ENCODE measurements at regions not wholly inside any gene's neighbourhood (a gene's known extent, or its start where the extent isn't known, plus 50 kb on each side); places are given as distances from the start of the nearest gene placed in this dataset.

DNA sequence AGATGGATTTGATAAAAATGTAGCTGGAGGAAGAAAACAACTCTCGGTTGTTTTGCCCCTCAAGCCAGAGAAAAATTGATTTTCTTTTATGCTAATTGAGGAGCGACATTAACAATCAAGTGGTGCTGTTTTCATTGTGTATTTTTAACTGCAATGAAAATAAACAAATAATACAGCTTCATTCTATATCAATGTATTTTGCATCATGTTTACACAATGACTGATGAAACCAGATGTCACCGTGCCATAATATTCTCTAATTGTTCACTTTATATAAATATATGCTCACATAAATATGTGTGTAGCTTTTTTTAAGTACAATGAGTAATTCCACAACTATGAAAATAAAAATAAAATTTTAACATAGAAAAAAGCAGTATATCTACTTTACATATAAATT is 139.0 kb upstream of the PRDM9 start:
- H3K27ac ChIP-seq, result no peak overlapping the region
- TF ChIP-seq ZFX (IDR thresholded peaks at IDR 0.05) (no peak), CTCF (conservative IDR thresholded peaks at IDR 0.05) (no peak)

GRCh38 chr5:23367874-23368273 is 139.5 kb upstream of the PRDM9 start:
- H3K27ac ChIP-seq, result no peak overlapping the region
- TF ChIP-seq CTCF (conservative IDR thresholded peaks at IDR 0.05) (no peak), ZFX (IDR thresholded peaks at IDR 0.05) (no peak)

DNA sequence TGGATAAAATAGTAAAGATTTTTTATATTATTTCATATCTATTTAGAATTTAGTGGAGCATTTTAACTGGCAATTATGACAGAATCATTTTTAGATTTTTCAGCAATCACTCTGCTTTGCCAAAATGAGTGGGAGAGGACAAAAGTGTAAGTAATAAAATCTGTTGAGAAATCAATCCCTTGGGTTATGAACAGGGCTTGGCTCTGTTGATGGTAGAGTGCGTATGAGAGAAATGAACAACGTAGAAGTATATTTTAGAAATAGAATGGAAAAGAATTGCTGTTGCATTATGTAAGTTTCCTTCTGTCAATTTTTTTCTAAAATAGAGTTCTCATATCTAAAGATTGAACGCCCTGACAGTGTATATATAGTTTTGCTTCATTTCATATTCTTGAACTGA is 154.1 kb upstream of the PRDM9 start:
- TF ChIP-seq CTCF (conservative IDR thresholded peaks at IDR 0.05), result no peak
- no peak overlapping the region for H3K27ac ChIP-seq

DNA sequence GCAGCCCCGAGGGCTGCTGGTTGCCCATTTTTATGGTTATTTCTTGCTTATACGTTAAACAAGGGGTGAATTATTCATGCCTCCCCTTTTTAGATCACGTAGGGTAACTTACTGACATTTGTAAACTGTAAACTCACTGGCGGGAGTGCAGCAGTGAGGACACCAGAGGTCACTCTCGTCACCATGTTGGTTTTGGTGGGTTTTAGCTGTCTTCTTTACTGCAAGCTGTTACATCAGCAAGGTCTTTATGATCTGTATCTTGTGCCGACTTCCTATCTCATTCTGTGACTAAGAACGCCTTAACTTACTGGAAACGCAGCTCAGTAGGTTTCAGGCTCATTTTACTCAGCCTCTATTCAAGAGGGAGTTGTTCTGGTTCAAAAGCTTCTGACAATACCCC is 155.0 kb upstream of the PRDM9 start:
- H3K27ac ChIP-seq, result no peak overlapping the region
- TF ChIP-seq ZFX (IDR thresholded peaks at IDR 0.05), result no peak
- TF ChIP-seq CTCF (conservative IDR thresholded peaks at IDR 0.05), result peak; percentile 64

DNA sequence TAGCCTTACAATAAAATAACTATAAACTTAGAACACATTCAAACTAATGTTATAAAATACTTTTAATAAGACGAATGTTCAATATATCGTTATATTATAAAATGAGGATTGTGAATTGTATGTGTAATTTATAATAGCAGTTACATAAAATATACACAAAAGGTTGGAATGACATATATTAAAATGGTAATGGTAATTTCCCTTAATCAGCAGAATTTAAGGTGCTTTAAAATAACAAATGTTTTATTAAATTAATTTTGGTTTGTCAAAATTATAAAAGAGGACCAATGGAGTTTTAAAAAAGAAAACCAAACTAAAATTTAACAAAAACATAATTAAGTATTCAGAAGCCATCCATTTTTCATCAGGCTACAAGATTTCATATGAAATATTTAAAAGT is 164.3 kb upstream of the PRDM9 start:
- no peak for TF ChIP-seq ZFX (IDR thresholded peaks at IDR 0.05)
- TF ChIP-seq CTCF (conservative IDR thresholded peaks at IDR 0.05), result no peak
- no peak overlapping the region for H3K27ac ChIP-seq

GRCh38 chr5:23332650-23333251 is 174.7 kb upstream of the PRDM9 start:
- TF ChIP-seq CTCF (conservative IDR thresholded peaks at IDR 0.05) (peak; percentile 55), ZFX (IDR thresholded peaks at IDR 0.05) (no peak)
- H3K27ac ChIP-seq, result no peak overlapping the region

- H3K27ac ChIP-seq, result no peak overlapping the region
- TF ChIP-seq CTCF (conservative IDR thresholded peaks at IDR 0.05), result no peak
- no peak for TF ChIP-seq ZFX (IDR thresholded peaks at IDR 0.05)
Measured at GRCh38 chr5:23330726-23331125, 176.7 kb upstream of the PRDM9 start.
